GM12878 (cell line): ENCODE measurements at regions not wholly inside any gene's neighbourhood (a gene's known extent, or its start where the extent isn't known, plus 50 kb on each side); places are given as distances from the start of the nearest gene placed in this dataset.

Experiments
- CBFB ChIP-seq: IDR thresholded peaks from 2 replicates; pipeline ENCODE4 v1.6.1; 2016; ENCODE audit warnings: antibody characterized with exemption, low read depth
- CUX1 ChIP-seq: IDR thresholded peaks from 2 replicates; pipeline ENCODE4 v1.6.1; 2012; ENCODE audit warnings: improper control_type of control experiment, low read depth, low read length; ENCODE audit not compliant: insufficient replicate concordance
- HDAC2 ChIP-seq: fragments of 200-600 bp; sonication (generic); IDR thresholded peaks from 2 replicates; pipeline ENCODE4 v1.6.1; 2017
- JUNB ChIP-seq: IDR thresholded peaks from 2 replicates; pipeline ENCODE4 v1.6.1; 2016; ENCODE audit warnings: antibody characterized with exemption, mild to moderate bottlenecking
- MYB ChIP-seq: fragments of 150-350 bp; IDR thresholded peaks from 2 replicates; pipeline ENCODE4 v1.6.1; 2014; ENCODE audit warnings: mild to moderate bottlenecking, low read depth, low read length, borderline replicate concordance
- SKIL ChIP-seq: fragments of 450-650 bp; IDR thresholded peaks from 2 replicates; pipeline ENCODE4 v1.6.1; 2017; ENCODE audit warnings: mild to moderate bottlenecking, low read depth, inconsistent platforms; ENCODE audit not compliant: poor library complexity, severe bottlenecking
- ZBTB4 ChIP-seq: fragments of 450-650 bp; formaldehyde crosslinking; IDR thresholded peaks from 2 replicates; pipeline ENCODE4 v1.4.0; 2022; ENCODE audit warnings: mild to moderate bottlenecking, moderate library complexity
- ZNF687 ChIP-seq: fragments of 450-650 bp; IDR thresholded peaks from 2 replicates; pipeline ENCODE4 v1.6.1; 2017; ENCODE audit warnings: mild to moderate bottlenecking, moderate library complexity

GRCh38 chr4:24256547-24256946 lies 327.8 kb downstream of the DHX15 start (continued):
- no peak for TF ChIP-seq ZBTB4
- no peak for TF ChIP-seq HDAC2
- TF ChIP-seq CBFB = no peak
- no peak for TF ChIP-seq MYB
- no peak for TF ChIP-seq SKIL
- TF ChIP-seq ZNF687 = no peak
- no peak for TF ChIP-seq JUNB
- no peak for TF ChIP-seq CUX1
